ENCODE measurements at regions not wholly inside any gene's neighbourhood (a gene's known extent, or its start where the extent isn't known, plus 50 kb on each side); places are given as distances from the start of the nearest gene placed in this dataset.

GRCh38 chr16:54477714-54478113 lies 191.1 kb upstream of the IRX3 start:
- TF ChIP-seq POLR2A (IDR thresholded peaks at IDR 0.05): no peak
- no peak for TF ChIP-seq CTCF (IDR thresholded peaks at IDR 0.05)
- WGBS, 4 donors: 68 to 77% (median 73%) methylated on average over 6 of the region's 6 CpGs
- Histone ChIP-seq H3K27me3 (no peaks in the 10 kb centered on the region), H3K27ac (no peak overlapping the region), H3K36me3 (no peaks in the 10 kb centered on the region), H3K9me3 (no peaks in the 10 kb centered on the region), H3K4me1 (peaks cover 0 to 13% (median under 1%) of the 10 kb centered on the region in 12 donors), H3K4me3 (no peak overlapping the region)
- intact Hi-C loops (cut with DNase I): no loop called here
- DNase-seq (no peak), ATAC-seq (no peak)

GRCh38 chr16:54475019-54475601 lies 188.5 kb upstream of the IRX3 start:
- intact Hi-C loops (cut with DNase I): no loop called here
- 54 to 65% (median 61%) methylated on average over 5 of the region's 5 CpGs for WGBS, 4 donors
- Histone ChIP-seq H3K27me3 (no peaks in the 10 kb centered on the region), H3K4me1 (peaks cover 0 to 12% (median 0%) of the 10 kb centered on the region in 12 donors), H3K36me3 (no peaks in the 10 kb centered on the region), H3K9me3 (no peaks in the 10 kb centered on the region), H3K27ac (peak overlapping the region in 1 of 12 donors; percentile 19), H3K4me3 (no peak overlapping the region)
- DNase-seq: no peak
- TF ChIP-seq CTCF (IDR thresholded peaks at IDR 0.05) (no peak), POLR2A (IDR thresholded peaks at IDR 0.05) (no peak)
- no peak for ATAC-seq

GRCh38 chr16:54473226-54473993 lies 186.8 kb upstream of the IRX3 start:
- no peaks in the 10 kb centered on the region for H3K27me3 ChIP-seq
- ATAC-seq (peak in 3 of 4 donors; percentile 21 to 58 (median 51)), DNase-seq (no peak)
- no peak overlapping the region for H3K4me3 ChIP-seq
- no peak for TF ChIP-seq CTCF (IDR thresholded peaks at IDR 0.05)
- TF ChIP-seq POLR2A (IDR thresholded peaks at IDR 0.05): no peak
- intact Hi-C loops (cut with DNase I): no loop called here
- H3K36me3 ChIP-seq: no peaks in the 10 kb centered on the region
- peaks cover 0 to 12% (median 0%) of the 10 kb centered on the region in 12 donors for H3K4me1 ChIP-seq
- WGBS, 4 donors: 62 to 77% (median 66%) methylated on average over 8 of the region's 8 CpGs
- no peak overlapping the region for H3K27ac ChIP-seq
- no peaks in the 10 kb centered on the region for H3K9me3 ChIP-seq

- Histone ChIP-seq H3K9me3 (peaks cover 0 to 26% (median 9%) of the 10 kb centered on the region in 12 donors), H3K4me1 (no peaks in the 10 kb centered on the region), H3K27me3 (no peaks in the 10 kb centered on the region), H3K27ac (no peak overlapping the region), H3K36me3 (no peaks in the 10 kb centered on the region), H3K4me3 (no peak overlapping the region)
- intact Hi-C loops (cut with DNase I): no loop called here
- WGBS, 4 donors: 89 to 92% (median 90%) methylated on average over 2 of the region's 2 CpGs
- ATAC-seq (no peak), DNase-seq (no peak)
- TF ChIP-seq CTCF (IDR thresholded peaks at IDR 0.05): no peak
- TF ChIP-seq POLR2A (IDR thresholded peaks at IDR 0.05): no peak
Measured at GRCh38 chr16:54467398-54467797, 180.8 kb upstream of the IRX3 start.
